GM19240 (cell line): ENCODE measurements at regions not wholly inside any gene's neighbourhood (a gene's known extent, or its start where the extent isn't known, plus 50 kb on each side); places are given as distances from the start of the nearest gene placed in this dataset.

Experiments used
- DNase-seq: peaks from one replicate; pipeline ENCODE4 v3.0.0; 2011; ENCODE audit warnings: low spot score; ENCODE audit not compliant: insufficient read length

DNA sequence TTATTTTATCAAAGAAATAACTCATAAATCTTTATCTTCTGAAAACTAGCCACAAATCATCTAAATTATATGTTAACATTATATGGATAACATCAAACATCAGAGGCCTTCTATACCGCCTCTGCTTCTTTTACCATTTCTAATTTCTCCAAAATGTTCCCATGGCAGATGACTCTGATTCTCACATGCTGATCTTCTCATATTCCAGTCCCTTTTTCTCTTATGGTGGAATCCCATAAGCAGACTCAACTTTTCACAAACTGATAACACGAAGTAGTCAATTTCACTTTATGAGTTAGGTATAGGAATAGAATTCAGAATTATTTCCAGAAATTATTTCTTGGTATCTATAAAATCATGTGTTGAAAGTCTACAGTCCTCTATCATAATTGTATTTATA is 212.3 kb downstream of the ENC1 start:
- DNase-seq, result no peak

GRCh38 chr5:74426506-74426905 is 214.0 kb downstream of the ENC1 start:
- DNase-seq, result no peak

- no peak for DNase-seq
These were observed 216.2 kb downstream of the ENC1 start for GRCh38 chr5:74424162-74424868.

GRCh38 chr5:74423383-74423782 is 217.1 kb downstream of the ENC1 start:
- no peak for DNase-seq

DNA sequence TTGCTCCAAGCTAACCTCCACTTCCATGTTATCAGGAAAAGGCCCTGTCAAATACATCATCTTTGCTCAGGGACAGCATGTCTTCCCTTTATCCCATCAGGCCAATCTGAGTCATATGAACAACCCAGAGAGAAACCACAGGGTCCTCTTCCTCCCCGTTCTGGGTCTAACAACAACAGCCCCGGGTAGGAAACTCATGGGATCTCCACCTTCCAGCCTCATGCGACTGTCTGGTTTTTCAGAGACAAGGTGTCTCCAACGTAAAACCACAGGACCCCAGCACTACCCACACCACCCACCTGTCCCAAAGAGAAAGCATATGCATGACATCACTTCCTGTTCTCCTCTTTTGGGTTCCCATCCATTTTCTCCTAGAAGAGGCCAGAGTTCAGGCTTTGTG is 217.9 kb downstream of the ENC1 start:
- no peak for DNase-seq

GRCh38 chr5:74422030-74422429 is 218.5 kb downstream of the ENC1 start:
- no peak for DNase-seq

- no peak for DNase-seq
These were observed 219.2 kb downstream of the ENC1 start for GRCh38 chr5:74421377-74421776.

DNA sequence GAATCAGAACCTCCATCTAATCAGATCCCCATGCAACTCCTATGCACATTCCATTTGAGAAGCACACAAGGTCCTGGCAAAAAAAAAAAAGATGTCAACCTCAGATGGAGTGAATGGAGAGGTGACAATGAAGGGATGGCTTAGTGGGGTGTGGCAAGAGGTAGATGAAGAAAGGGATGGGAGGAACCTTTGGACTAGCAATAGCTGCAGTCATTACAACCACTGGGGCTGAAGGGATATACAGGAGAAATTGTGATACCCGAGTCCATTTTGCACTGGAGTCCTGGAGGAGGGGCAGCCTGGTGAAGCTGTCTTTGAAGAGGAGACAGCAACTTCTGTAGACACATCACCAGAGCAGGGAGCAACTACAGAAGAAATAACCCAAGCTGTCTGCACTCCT is 219.6 kb downstream of the ENC1 start:
- DNase-seq, result no peak

DNA sequence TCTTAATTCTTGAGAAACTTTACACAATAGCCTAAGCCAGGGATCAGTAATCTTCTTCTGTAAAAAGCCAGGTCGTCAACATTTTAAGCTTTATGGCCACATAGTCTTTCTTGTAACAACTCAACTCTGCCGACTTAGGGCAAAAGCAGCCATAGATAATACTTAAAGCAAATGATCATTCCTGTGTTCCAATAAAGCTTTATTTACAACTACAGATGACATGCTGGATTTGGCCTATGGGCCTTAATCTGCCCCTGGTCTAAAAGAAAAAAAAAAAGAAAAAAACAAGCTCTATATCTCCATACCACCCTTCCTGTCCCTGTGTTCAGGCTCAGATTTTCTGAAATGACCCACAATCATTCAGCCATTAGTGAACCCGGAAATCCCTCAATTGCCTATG is 220.3 kb downstream of the ENC1 start:
- DNase-seq, result no peak

GRCh38 chr5:74419468-74419867 is 221.1 kb downstream of the ENC1 start:
- no peak for DNase-seq

DNA sequence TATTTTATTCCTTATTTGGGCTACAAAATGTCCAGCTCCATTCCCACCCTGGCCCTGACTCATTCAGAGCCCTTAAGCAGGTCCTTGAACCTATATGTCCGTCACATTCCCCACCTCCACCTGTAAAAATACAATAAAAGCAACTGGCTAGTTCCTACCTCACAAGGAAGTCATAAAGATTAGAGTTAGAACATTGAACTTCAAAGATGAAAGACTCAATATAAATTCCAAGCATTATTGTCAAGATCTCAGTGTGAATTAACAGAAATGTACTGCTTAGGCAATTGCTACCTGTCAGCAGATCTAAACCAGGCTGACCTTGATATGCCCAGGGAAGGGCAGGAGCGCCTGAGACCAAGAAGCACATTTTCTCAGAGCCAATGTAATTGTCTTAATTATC is 221.8 kb downstream of the ENC1 start:
- no peak for DNase-seq

DNA sequence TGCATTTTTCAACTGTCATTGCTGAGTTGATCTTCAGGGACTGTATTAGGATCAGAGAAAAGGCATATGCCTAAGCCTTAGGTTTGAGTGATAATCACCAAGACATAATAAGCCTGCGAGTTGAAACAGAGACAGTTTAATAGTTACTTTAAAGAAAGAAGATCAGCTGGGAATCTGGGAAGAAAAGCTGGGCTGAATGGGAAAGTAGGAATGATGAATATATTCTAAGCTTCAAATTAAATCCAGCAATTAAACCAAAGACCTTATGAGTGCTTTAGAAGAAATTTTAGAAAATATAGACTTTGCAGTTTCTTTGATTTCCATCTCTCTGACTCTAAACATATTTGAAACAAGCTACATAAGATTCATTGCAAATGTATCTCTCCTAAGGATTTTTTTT is 222.3 kb downstream of the ENC1 start:
- no peak for DNase-seq

DNA sequence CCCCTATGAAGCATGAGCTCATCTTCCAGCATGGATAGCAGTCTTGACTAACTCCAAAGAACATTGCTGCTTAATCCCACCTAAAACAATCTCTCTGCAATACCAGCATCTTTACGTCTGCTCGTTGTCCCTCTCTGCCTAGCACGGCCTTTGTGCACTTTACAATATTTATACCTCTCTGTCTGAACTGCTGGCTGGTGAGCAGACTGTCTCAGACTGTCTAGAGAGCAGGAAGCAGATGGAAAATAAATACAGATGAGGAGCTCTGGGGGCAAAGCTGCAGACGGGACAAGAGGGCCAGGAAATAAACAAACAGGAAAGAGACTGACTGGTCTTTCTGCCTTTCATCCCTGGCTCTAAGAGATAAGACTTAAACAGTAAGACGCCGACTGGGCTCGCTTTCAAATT is 224.8 kb downstream of the ENC1 start:
- no peak for DNase-seq

DNA sequence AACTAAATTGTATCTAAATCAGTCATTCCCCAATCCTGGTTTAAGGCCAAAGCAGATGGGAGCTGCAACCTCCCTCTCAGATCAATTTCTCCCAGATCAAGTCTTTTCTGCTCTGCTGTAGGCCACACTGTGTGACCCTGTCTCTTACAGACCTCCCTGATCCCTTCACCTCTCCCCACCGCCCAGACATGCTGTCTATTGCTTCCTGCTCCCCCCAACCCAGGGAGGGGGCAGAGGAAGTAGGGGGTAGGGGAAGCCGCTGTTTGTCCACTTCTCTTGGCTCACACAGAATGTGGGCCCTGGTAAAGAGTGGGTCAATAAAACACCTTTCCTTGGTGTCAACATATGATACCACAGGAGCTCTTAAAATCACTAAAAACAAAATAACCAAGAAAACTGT is 226.3 kb downstream of the ENC1 start:
- no peak for DNase-seq

DNA sequence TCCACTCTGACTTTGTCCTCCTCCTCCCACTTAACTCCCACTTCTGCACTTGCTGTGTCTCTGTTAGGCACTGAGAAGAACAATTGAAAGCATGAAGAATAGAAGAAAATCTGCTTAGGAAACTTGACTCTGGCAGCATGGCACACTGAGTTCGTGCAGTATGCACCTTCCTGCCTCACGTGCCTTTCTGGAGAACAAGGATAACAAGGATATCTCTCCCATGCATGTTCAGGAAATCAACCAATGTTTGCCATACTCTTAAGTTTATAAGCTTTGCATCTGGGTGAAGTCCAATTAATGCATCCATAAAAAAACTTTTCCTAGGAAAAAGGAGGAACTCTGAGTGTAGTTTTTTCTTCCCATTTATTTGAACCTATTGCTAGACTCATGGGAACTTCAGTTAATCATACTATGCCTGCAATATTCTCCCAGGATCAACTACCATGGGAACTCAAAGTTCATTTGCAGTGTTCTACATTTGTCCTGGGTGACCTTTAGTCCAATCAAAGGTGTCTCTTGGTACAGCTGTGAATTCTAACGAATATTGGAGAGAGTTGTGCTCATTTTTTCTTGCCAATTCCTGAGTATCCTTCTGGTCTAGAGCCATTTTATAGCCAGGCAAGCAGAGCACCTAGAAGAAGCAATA is 227.0 kb downstream of the ENC1 start:
- no peak for DNase-seq

GRCh38 chr5:74412066-74412465 is 228.5 kb downstream of the ENC1 start:
- no peak for DNase-seq

DNA sequence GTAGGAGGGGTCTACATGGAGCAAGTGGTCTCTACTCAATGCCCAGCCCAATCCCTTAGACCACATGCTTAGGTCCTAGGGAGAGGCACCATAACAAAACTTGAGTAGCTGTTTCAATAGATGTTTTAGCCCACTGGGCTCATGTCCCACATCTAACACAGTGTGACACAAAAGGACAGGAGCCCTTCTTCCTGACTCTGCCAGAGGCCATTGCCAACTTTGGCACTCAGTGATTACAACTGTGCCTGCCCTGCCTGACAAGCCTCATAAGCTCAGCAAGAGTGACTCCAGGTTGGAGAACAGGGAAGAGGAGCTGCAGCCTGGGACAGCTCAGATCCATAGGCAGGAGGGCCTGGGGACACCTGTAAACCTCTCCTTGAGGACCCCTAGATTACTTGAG is 230.8 kb downstream of the ENC1 start:
- no peak for DNase-seq

DNA sequence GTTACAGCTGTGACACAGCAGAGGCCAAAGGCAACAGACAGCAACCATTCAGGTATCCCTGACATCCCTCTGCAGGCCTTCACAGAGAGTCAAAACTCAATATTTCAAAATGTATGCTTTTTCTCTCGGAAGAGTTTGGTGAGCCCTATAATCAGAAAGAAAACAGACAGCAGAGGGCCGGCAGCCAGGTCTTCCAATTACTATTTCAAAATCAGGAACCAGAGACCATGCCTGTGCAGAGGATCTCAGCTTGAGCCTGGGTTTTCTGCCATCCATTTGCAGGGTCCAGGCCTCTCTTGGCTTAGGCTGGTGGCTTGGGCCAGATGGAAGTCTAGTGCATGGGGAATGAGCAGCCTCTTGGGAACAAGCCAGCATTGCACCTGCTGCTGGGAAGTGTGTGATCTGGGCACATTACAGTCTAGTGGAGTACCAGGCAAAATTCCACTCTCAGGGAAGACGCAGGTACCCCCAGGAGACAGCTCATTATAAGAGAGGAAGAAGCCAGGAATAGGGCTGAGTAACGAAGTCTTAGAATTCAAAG is 231.3 kb downstream of the ENC1 start:
- no peak for DNase-seq

DNA sequence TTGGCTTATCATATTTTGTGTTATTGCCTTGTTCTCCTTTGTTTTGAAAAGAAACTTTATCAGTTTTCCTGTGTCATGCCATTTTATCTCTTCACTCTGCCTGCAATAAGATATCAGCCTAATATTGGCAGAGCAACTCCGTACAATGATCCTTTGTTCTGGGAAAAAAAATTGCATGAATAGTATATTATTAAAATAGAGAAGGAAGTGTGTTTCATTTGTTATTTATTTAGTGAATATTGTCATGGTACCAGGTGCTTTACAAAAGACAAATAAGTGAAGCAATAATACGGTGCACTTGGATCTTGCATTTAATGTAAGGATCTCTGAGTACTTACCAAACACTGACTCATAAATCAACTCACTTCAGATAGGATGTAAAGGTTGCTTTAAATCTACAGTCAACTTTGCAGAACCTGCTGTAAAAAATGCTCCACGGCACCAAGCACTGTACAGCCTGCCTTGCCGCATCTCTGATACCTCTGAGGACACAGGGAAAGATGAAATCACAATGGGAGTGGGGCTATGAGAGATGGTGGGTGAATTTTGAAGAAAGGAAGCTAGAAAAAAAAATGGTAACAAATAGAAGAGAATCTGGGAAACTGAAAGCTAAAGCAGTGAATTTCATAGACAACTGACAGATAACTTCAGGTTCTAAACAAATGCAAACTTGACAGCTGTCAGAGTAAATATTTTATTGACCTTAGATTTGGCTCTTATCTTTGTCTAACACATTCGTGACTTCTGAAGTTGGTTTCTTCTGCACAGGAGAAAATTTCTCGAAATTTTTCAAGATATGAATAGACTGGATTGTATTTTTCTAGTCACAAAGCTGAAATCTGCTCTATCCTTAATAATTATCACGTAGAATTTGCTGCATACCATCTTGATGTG is 232.1 kb downstream of the ENC1 start:
- no peak for DNase-seq

- DNase-seq, result no peak
These were observed 232.8 kb downstream of the ENC1 start for GRCh38 chr5:74407701-74408100.

- no peak for DNase-seq
These were observed 233.7 kb downstream of the ENC1 start for GRCh38 chr5:74406844-74407243.

DNA sequence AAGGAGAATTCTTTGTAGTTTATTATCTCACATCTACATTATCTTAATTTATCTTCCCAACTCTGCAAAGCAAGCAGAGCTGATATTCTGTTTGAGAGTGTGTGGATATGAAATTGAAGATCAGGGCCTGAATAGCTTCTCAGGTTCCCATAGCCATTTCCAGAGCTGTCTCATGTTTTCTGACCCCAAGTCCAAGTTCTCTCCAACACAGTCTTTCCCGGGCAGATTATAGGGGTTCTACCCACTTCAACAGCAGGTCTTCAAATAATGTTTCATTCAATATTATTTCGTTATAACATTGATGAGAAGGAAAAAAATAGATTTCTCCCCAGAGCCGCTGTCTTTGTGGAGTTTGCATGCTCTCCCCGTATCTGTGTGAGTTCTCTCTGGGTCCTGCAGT is 234.9 kb downstream of the ENC1 start:
- DNase-seq, result no peak
